IMR-90 (cell line): ENCODE measurements at regions not wholly inside any gene's neighbourhood (a gene's known extent, or its start where the extent isn't known, plus 50 kb on each side); places are given as distances from the start of the nearest gene placed in this dataset.

Source experiments
- ATAC-seq: fragments of 200-7000 bp; cut with Tn5 transposase; 2 replicates; pipeline ENCODE4 v1.9.1; 2020; ENCODE audit warnings: low read depth, mild to moderate bottlenecking, moderate library complexity
- BruUV-seq: library from RNA; stranded (reverse); fragments of 400-500 nt; replicated peaks from 2 replicates; lab custom pipeline; 2021; lab: Mats Ljungman, UMichigan
- CTCF ChIA-PET: fragments of 300-600 bp; formaldehyde crosslinking; extraction: SDS; loops from one replicate; lab custom pipeline; 2021; ENCODE audit warnings: antibody characterized with exemption; lab: Yijun Ruan, JAX
- POLR2A ChIA-PET: fragments of 300-600 bp; sonication (Branson Sonifier 250); formaldehyde crosslinking; loops from one replicate; lab custom pipeline; 2022; ENCODE audit warnings: antibody characterized with exemption; ENCODE audit not compliant: unreplicated experiment; lab: Charles Lee
- DNase-seq: peaks from one replicate; pipeline ENCODE4 v3.0.0; 2013
- H2AFZ ChIP-seq: replicated peaks from 2 replicates; pipeline ENCODE3; 2013; ENCODE audit warnings: low read length, mild to moderate bottlenecking; ENCODE audit not compliant: poor library complexity
- H2AK5ac ChIP-seq: 2 replicates; pipeline ENCODE4 v1.6.1; 2013; ENCODE audit warnings: low read depth, low read length, inconsistent platforms
- H2AK9ac ChIP-seq: replicated peaks from 2 replicates; pipeline ENCODE3; 2013; ENCODE audit warnings: mild to moderate bottlenecking, low read depth, low read length, moderate library complexity; ENCODE audit not compliant: poor library complexity
- H2BK120ac ChIP-seq: 2 replicates; pipeline ENCODE4 v1.6.1; 2013; ENCODE audit warnings: low read depth, low read length, inconsistent platforms
- H2BK15ac ChIP-seq: 3 replicates; pipeline ENCODE4 v1.6.1; 2013; ENCODE audit warnings: low read depth, low read length, inconsistent platforms
- H2BK20ac ChIP-seq: 2 replicates; pipeline ENCODE4 v1.6.1; 2013; ENCODE audit warnings: low read depth, mild to moderate bottlenecking, inconsistent platforms, low read length, moderate library complexity
- H2BK5ac ChIP-seq: 2 replicates; pipeline ENCODE4 v1.6.1; 2013; ENCODE audit warnings: mild to moderate bottlenecking, low read depth, low read length, inconsistent platforms; ENCODE audit not compliant: poor library complexity, severe bottlenecking
- H3K14ac ChIP-seq: replicated peaks from 2 replicates; pipeline ENCODE4 v1.6.1; 2013; ENCODE audit warnings: low read depth, low read length, inconsistent platforms
- H3K18ac ChIP-seq: 2 replicates; pipeline ENCODE4 v1.6.1; 2013; ENCODE audit warnings: low read depth, low read length, control low read depth
- H3K23ac ChIP-seq: 2 replicates; pipeline ENCODE4 v1.6.1; 2013; ENCODE audit warnings: low read depth, low read length, inconsistent platforms
- H3K27ac ChIP-seq: 2 replicates; pipeline ENCODE4 v1.5.1; 2013; ENCODE audit warnings: mild to moderate bottlenecking, control low read depth, low read length; ENCODE audit not compliant: insufficient read depth
- H3K27me3 ChIP-seq: 2 replicates; pipeline ENCODE4 v1.6.1; 2013; ENCODE audit warnings: low read length; ENCODE audit not compliant: control insufficient read depth, insufficient read depth
- H3K36me3 ChIP-seq: 2 replicates; pipeline ENCODE4 v1.6.1; 2013; ENCODE audit warnings: low read length, mixed read lengths; ENCODE audit not compliant: control insufficient read depth, insufficient read depth
- H3K4ac ChIP-seq: 2 replicates; pipeline ENCODE4 v1.6.1; 2013; ENCODE audit warnings: low read depth, low read length, inconsistent platforms
- H3K4me1 ChIP-seq: 2 replicates; pipeline ENCODE4 v1.6.1; 2013; ENCODE audit warnings: low read length, mixed read lengths; ENCODE audit not compliant: control insufficient read depth, insufficient read depth
- H3K4me2 ChIP-seq: 2 replicates; pipeline ENCODE4 v1.6.1; 2013; ENCODE audit warnings: low read depth, mild to moderate bottlenecking, control low read depth, low read length, moderate library complexity
- H3K4me3 ChIP-seq: 2 replicates; pipeline ENCODE4 v1.5.1; 2013; ENCODE audit warnings: low read depth, mild to moderate bottlenecking, control low read depth, low read length, moderate library complexity; ENCODE audit not compliant: insufficient read depth
- H3K56ac ChIP-seq: 2 replicates; pipeline ENCODE4 v1.6.1; 2013; ENCODE audit warnings: low read length, inconsistent platforms; ENCODE audit not compliant: insufficient read depth; ENCODE audit errors: extremely low read depth
- H3K79me1 ChIP-seq, 2 experiments: 2 replicates each; pipeline ENCODE4 v1.6.1; 2013; ENCODE audit warnings: low read length in 2 of 2, inconsistent platforms in 1 of 2, low read depth in 1 of 2
- H3K9ac ChIP-seq: 2 replicates; pipeline ENCODE4 v1.6.1; 2013; ENCODE audit warnings: low read depth, low read length, control low read depth
- H3K9me1 ChIP-seq: 2 replicates; pipeline ENCODE4 v1.6.1; 2013; ENCODE audit warnings: low read length, inconsistent platforms; ENCODE audit not compliant: insufficient read depth
- H3K9me3 ChIP-seq: 2 replicates; pipeline ENCODE4 v1.6.1; 2013; ENCODE audit warnings: low read length; ENCODE audit not compliant: control insufficient read depth, insufficient read depth
- H4K20me1 ChIP-seq: 2 replicates; pipeline ENCODE4 v1.6.1; 2013; ENCODE audit warnings: low read length, inconsistent platforms; ENCODE audit not compliant: insufficient read depth
- H4K5ac ChIP-seq: 2 replicates; pipeline ENCODE4 v1.6.1; 2013; ENCODE audit warnings: mild to moderate bottlenecking, low read depth, low read length, control low read depth
- H4K8ac ChIP-seq, 2 experiments: 2 replicates each; pipeline ENCODE4 v1.6.1; 2013; ENCODE audit warnings: low read depth in 2 of 2, low read length in 2 of 2, control low read depth in 1 of 2, inconsistent platforms in 1 of 2
- H4K91ac ChIP-seq: 2 replicates; pipeline ENCODE4 v1.6.1; 2013; ENCODE audit warnings: low read depth, low read length, inconsistent platforms; ENCODE audit not compliant: insufficient read depth
- CHD1 ChIP-seq: IDR thresholded peaks from 2 replicates; pipeline ENCODE4 v1.6.1; 2012; ENCODE audit warnings: low read depth, low read length, improper control_type of control experiment
- CTCF ChIP-seq: conservative IDR thresholded peaks from 2 replicates; pipeline ENCODE4 v1.5.1; 2012; ENCODE audit warnings: mild to moderate bottlenecking, low read depth, low read length, improper control_type of control experiment
- FOS ChIP-seq: fragments of 150-350 bp; IDR thresholded peaks from 2 replicates; pipeline ENCODE4 v1.6.1; 2016; ENCODE audit warnings: low read depth, low read length
- RAD21 ChIP-seq: IDR thresholded peaks from 2 replicates; pipeline ENCODE4 v1.6.1; 2012; ENCODE audit warnings: low read length, improper control_type of control experiment
- SMC3 ChIP-seq: fragments of 150-350 bp; IDR thresholded peaks from 2 replicates; pipeline ENCODE4 v1.6.1; 2016; ENCODE audit warnings: low read depth, mild to moderate bottlenecking, antibody characterized with exemption, low read length, moderate library complexity
- whole genome bisulfite sequencing, 2 experiments: methylation state at CpG; one replicate each; pipeline versions ENCODE4 v1.1.5 to v1.1.7; 2013; ENCODE audit warnings: missing lambda C conversion rate in 2 of 2; ENCODE audit not compliant: insufficient read length in 1 of 2; ENCODE audit errors: extremely low coverage in 2 of 2; 5-methylcytosine and 5-hydroxymethylcytosine counted together
- dilution Hi-C: fragments of 300-500 bp; cut with HindIII; formaldehyde crosslinking; loops from one replicate; pipeline ENCODE4 v1.14.3; 2018; ENCODE audit warnings: low sequenced_read_pairs; ENCODE audit not compliant: unreplicated experiment
- in situ Hi-C: fragments of 300-500 bp; cut with MboI; formaldehyde crosslinking; loops from 3 replicates; pipeline ENCODE4 v1.14.3; 2019; ENCODE audit warnings: low sequenced_read_pairs, inconsistent platforms, mixed read lengths
- intact Hi-C: fragments of 100-400 bp; cut with micrococcal nuclease; formaldehyde crosslinking; loops from 2 replicates; pipeline ENCODE4 v1.10.0; 2022

GRCh38 chr4:175536852-175537453 lies 275.1 kb downstream of the GPM6A start:
- in situ Hi-C loops = loop anchor here (25.0 kb wide), 2 partner anchors 775 to 1175 kb away; no protein-coding TSS in a partner anchor
- no peak overlapping the region for H2BK15ac ChIP-seq
- no peak overlapping the region for H3K4ac ChIP-seq
- H4K20me1 ChIP-seq = no peaks in the 10 kb centered on the region
- H2AK5ac ChIP-seq = no peak overlapping the region
- H2BK5ac ChIP-seq = no peak overlapping the region
- no peak overlapping the region for H2BK120ac ChIP-seq
- TF ChIP-seq RAD21 (peak; percentile 77), SMC3 (peak; percentile 64), CTCF (peak; percentile 58), CHD1 (no peak), FOS (no peak)
- no peaks in the 10 kb centered on the region for H3K9me1 ChIP-seq
- no peak overlapping the region for H4K91ac ChIP-seq
- no peak overlapping the region for H2BK20ac ChIP-seq
- H3K9me3 ChIP-seq = peaks cover 5% of the 10 kb centered on the region
- no peak overlapping the region for H2AK9ac ChIP-seq
- no peaks in the 10 kb centered on the region for H3K27me3 ChIP-seq
- no peak overlapping the region for H3K18ac ChIP-seq
- ATAC-seq (peak; percentile 46), DNase-seq (peak; percentile 62)
- no peaks in the 10 kb centered on the region for H3K4me1 ChIP-seq
- no peaks in the 10 kb centered on the region for H3K36me3 ChIP-seq
- H3K4me2 ChIP-seq = no peak overlapping the region
- no peak overlapping the region for H3K4me3 ChIP-seq
- no peak overlapping the region for H3K56ac ChIP-seq
- CTCF ChIA-PET = no interaction called here
- H4K8ac ChIP-seq = no peak overlapping the region
- H2AFZ ChIP-seq = no peak overlapping the region
- no CpG with 5 or more reads among the region's 6 CpGs for WGBS, 2 experiments
- intact Hi-C loops = loop anchor here (1.0 to 10.0 kb wide), 3 partner anchors 122 to 1172 kb away; no protein-coding TSS in a partner anchor
- dilution Hi-C loops = no loop called here
- H3K23ac ChIP-seq = no peak overlapping the region
- H4K5ac ChIP-seq = no peak overlapping the region
- no peak overlapping the region for H3K14ac ChIP-seq
- POLR2A ChIA-PET = no interaction called here
- no peaks in the 10 kb centered on the region for H3K79me1 ChIP-seq
- BruUV-seq = no TSS peak
- no peak overlapping the region for H3K9ac ChIP-seq
- H3K27ac ChIP-seq = no peak overlapping the region
